ENCODE measurements at regions not wholly inside any gene's neighbourhood (a gene's known extent, or its start where the extent isn't known, plus 50 kb on each side); places are given as distances from the start of the nearest gene placed in this dataset.

GRCh38 chr12:30461026-30461615 lies 234.5 kb downstream of the IPO8 start:
- in situ Hi-C loops (cut with MboI; ENCODE audit: low pct_unique_long_range_greater_than_20kb, low sequenced_read_pairs, unreplicated experiment): no loop called here
- no peak for DNase-seq (ENCODE audit: low spot score)
- TF ChIP-seq CTCF (IDR thresholded peaks at IDR 0.05; ENCODE audit: extremely low read depth, insufficient read depth, missing control alignments): no peak

- DNase-seq (ENCODE audit: low spot score): no peak
- TF ChIP-seq CTCF (IDR thresholded peaks at IDR 0.05; ENCODE audit: extremely low read depth, insufficient read depth, missing control alignments): no peak
- in situ Hi-C loops (cut with MboI; ENCODE audit: low pct_unique_long_range_greater_than_20kb, low sequenced_read_pairs, unreplicated experiment): no loop called here
These were observed 237.2 kb downstream of the IPO8 start for GRCh38 chr12:30458453-30458852.

- in situ Hi-C loops (cut with MboI; ENCODE audit: low pct_unique_long_range_greater_than_20kb, low sequenced_read_pairs, unreplicated experiment): no loop called here
- TF ChIP-seq CTCF (IDR thresholded peaks at IDR 0.05; ENCODE audit: extremely low read depth, insufficient read depth, missing control alignments): no peak
- DNase-seq (ENCODE audit: low spot score): no peak
These were observed 237.9 kb downstream of the IPO8 start for GRCh38 chr12:30457621-30458289.

GRCh38 chr12:30450872-30451271 lies 244.8 kb downstream of the IPO8 start:
- in situ Hi-C loops (cut with MboI; ENCODE audit: low pct_unique_long_range_greater_than_20kb, low sequenced_read_pairs, unreplicated experiment): no loop called here
- no peak for DNase-seq (ENCODE audit: low spot score)
- no peak for TF ChIP-seq CTCF (IDR thresholded peaks at IDR 0.05; ENCODE audit: extremely low read depth, insufficient read depth, missing control alignments)

- in situ Hi-C loops (cut with MboI; ENCODE audit: low pct_unique_long_range_greater_than_20kb, low sequenced_read_pairs, unreplicated experiment): no loop called here
- TF ChIP-seq CTCF (IDR thresholded peaks at IDR 0.05; ENCODE audit: extremely low read depth, insufficient read depth, missing control alignments): no peak
These were observed 245.4 kb downstream of the IPO8 start for GRCh38 chr12:30450226-30450625.

GRCh38 chr12:30448038-30448437 lies 247.6 kb downstream of the IPO8 start:
- in situ Hi-C loops (cut with MboI; ENCODE audit: low pct_unique_long_range_greater_than_20kb, low sequenced_read_pairs, unreplicated experiment): no loop called here
- DNase-seq (ENCODE audit: low spot score): no peak
- TF ChIP-seq CTCF (IDR thresholded peaks at IDR 0.05; ENCODE audit: extremely low read depth, insufficient read depth, missing control alignments): no peak

More at GRCh38 chr12:30450226-30450625, 245.4 kb downstream of the IPO8 start:
- no peak for DNase-seq (ENCODE audit: low spot score)

Measured in GM13977 (cell line).